PC-3 (cell line): ENCODE measurements at regions not wholly inside any gene's neighbourhood (a gene's known extent, or its start where the extent isn't known, plus 50 kb on each side); places are given as distances from the start of the nearest gene placed in this dataset.

ENCODE experiments used
- ATAC-seq: fragments of 200-7000 bp; cut with Tn5 transposase; 2 replicates; pipeline ENCODE4 v1.9.1; 2020; ENCODE audit warnings: mild to moderate bottlenecking, moderate library complexity
- BruUV-seq: library from RNA; stranded (reverse); fragments of 400-500 nt; replicated peaks from 2 replicates; lab custom pipeline; 2021; lab: Mats Ljungman, UMichigan
- CTCF ChIA-PET: fragments of 300-600 bp; sonication (Branson Sonifier 250); formaldehyde crosslinking; loops from one replicate; lab custom pipeline; 2022; ENCODE audit warnings: antibody characterized with exemption; lab: Charles Lee
- POLR2A ChIA-PET: fragments of 300-600 bp; sonication (Branson Sonifier 250); formaldehyde crosslinking; loops from one replicate; lab custom pipeline; 2022; ENCODE audit warnings: antibody characterized with exemption; ENCODE audit not compliant: unreplicated experiment; lab: Charles Lee
- DNase-seq: peaks from one replicate; pipeline ENCODE4 v3.0.0-alpha.2; 2015
- H2AFZ ChIP-seq: fragments of 300-600 bp; sonication (generic); 2 replicates; pipeline ENCODE4 v1.6.0; 2016; ENCODE audit warnings: antibody characterized with exemption, low read length
- H3F3A ChIP-seq: fragments of 300-600 bp; sonication (generic); one replicate; pipeline ENCODE4 v1.6.0; 2017; ENCODE audit warnings: antibody characterized with exemption, low read length, control low read depth, mild to moderate bottlenecking; ENCODE audit not compliant: unreplicated experiment
- H3K27ac ChIP-seq: fragments of 300-600 bp; sonication (generic); 2 replicates; pipeline ENCODE4 v1.5.1; 2016; ENCODE audit warnings: mild to moderate bottlenecking, low read length
- H3K27me3 ChIP-seq: fragments of 300-600 bp; sonication (generic); 2 replicates; pipeline ENCODE4 v1.6.1; 2016; ENCODE audit warnings: low read length, mixed read lengths
- H3K36me3 ChIP-seq: fragments of 300-600 bp; sonication (generic); 2 replicates; pipeline ENCODE4 v1.6.1; 2016; ENCODE audit warnings: low read depth, mixed run types, low read length, mixed read lengths
- H3K4me1 ChIP-seq: fragments of 300-600 bp; sonication (generic); 2 replicates; pipeline ENCODE4 v1.5.1; 2016; ENCODE audit warnings: low read length; ENCODE audit not compliant: insufficient read depth
- H3K4me2 ChIP-seq: fragments of 300-600 bp; sonication (generic); 2 replicates; pipeline ENCODE4 v1.6.0; 2016; ENCODE audit warnings: low read length
- H3K4me3 ChIP-seq: fragments of 300-600 bp; sonication (generic); 2 replicates; pipeline ENCODE4 v1.5.1; 2016; ENCODE audit warnings: mild to moderate bottlenecking, low read length, mixed read lengths
- H3K79me2 ChIP-seq: fragments of 300-600 bp; sonication (generic); 2 replicates; pipeline ENCODE4 v1.6.1; 2017; ENCODE audit warnings: low read length, mixed read lengths
- H3K9ac ChIP-seq: fragments of 300-600 bp; sonication (generic); 2 replicates; pipeline ENCODE4 v1.6.0; 2016; ENCODE audit warnings: mild to moderate bottlenecking, low read length
- H3K9me2 ChIP-seq: fragments of 300-600 bp; sonication (generic); replicated peaks from 2 replicates; pipeline ENCODE4 v1.6.1; 2016; ENCODE audit warnings: mixed run types, low read length, mixed read lengths
- H3K9me3 ChIP-seq: fragments of 300-600 bp; sonication (generic); 2 replicates; pipeline ENCODE4 v1.6.1; 2016; ENCODE audit warnings: low read length, mixed read lengths
- H4K20me1 ChIP-seq: fragments of 300-600 bp; sonication (generic); 2 replicates; pipeline ENCODE4 v1.6.1; 2016; ENCODE audit warnings: low read length, mixed read lengths
- EZH2 ChIP-seq: fragments of 300-600 bp; sonication (generic); IDR thresholded peaks from one replicate; pipeline ENCODE4 v1.6.1; 2017; ENCODE audit warnings: antibody characterized with exemption, mild to moderate bottlenecking, low read length; ENCODE audit not compliant: unreplicated experiment
- EZH2phosphoT487 ChIP-seq: fragments of 300-600 bp; sonication (generic); IDR thresholded peaks from 2 replicates; pipeline ENCODE4 v1.6.1; 2018; ENCODE audit warnings: mild to moderate bottlenecking, antibody characterized with exemption, low read length, borderline replicate concordance
- intact Hi-C: fragments of 100-400 bp; cut with micrococcal nuclease; formaldehyde crosslinking; loops from 2 replicates; pipeline ENCODE4 v1.9.0; 2023
- TF ChIP-seq, protein P1 (sequence below): fragments of 300-600 bp; sonication (generic); conservative IDR thresholded peaks from 2 replicates; pipeline ENCODE4 v1.5.1; 2017; ENCODE audit warnings: antibody characterized with exemption, low read depth, mild to moderate bottlenecking, low read length

DNA sequence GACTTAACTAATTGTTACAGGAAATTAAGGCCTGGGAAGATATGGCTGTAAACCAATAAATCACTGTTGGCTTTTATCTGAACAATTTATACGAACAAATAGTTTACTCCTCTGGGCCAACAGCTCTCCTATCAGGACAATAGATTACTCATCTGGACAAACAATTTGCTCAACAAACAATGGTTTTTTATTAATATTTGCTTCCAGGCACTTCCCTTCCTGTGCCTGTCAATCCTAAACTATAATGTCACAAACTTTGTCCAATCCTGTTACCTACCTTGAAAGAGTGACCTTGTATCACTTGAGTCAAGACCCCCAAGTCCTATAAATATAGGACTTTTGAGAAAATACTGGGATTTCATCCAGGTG, 87.6 kb upstream of the OR9Q1 start:
- Histone ChIP-seq H3K27ac (no peak overlapping the region; the same call in 1 of the 2 replicates), H3K4me2 (0 out of 2 replicates have a peak overlapping the region, but pooled peaks have one; percentile 7), H4K20me1 (no peaks in the 10 kb centered on the region), H3K36me3 (no peaks in the 10 kb centered on the region), H3K79me2 (no peaks in the 10 kb centered on the region), H3K27me3 (peaks cover 49% of the 10 kb centered on the region), H3K9me3 (no peaks in the 10 kb centered on the region), H3K9ac (no peak overlapping the region), H3K4me1 (peaks cover 15% of the 10 kb centered on the region), H3K9me2 (no peaks in the 10 kb centered on the region), H3F3A (no peaks in the 10 kb centered on the region), H2AFZ (no peak overlapping the region), H3K4me3 (no peak overlapping the region)
- no TSS peak for BruUV-seq
- TF ChIP-seq EZH2phosphoT487, result no peak
- TF ChIP-seq, protein P1, sequence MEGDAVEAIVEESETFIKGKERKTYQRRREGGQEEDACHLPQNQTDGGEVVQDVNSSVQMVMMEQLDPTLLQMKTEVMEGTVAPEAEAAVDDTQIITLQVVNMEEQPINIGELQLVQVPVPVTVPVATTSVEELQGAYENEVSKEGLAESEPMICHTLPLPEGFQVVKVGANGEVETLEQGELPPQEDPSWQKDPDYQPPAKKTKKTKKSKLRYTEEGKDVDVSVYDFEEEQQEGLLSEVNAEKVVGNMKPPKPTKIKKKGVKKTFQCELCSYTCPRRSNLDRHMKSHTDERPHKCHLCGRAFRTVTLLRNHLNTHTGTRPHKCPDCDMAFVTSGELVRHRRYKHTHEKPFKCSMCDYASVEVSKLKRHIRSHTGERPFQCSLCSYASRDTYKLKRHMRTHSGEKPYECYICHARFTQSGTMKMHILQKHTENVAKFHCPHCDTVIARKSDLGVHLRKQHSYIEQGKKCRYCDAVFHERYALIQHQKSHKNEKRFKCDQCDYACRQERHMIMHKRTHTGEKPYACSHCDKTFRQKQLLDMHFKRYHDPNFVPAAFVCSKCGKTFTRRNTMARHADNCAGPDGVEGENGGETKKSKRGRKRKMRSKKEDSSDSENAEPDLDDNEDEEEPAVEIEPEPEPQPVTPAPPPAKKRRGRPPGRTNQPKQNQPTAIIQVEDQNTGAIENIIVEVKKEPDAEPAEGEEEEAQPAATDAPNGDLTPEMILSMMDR, result no peak
- TF ChIP-seq EZH2, result no peak
- ATAC-seq, result peak; percentile 92
- ChIA-PET CTCF (interaction anchor here (0.7 kb wide), 1 partner anchor 426 kb away, joined by 4 read pairs; no protein-coding TSS in a partner anchor), POLR2A (no interaction called here)
- intact Hi-C loops, result no loop called here
- peak; percentile 71 for DNase-seq

DNA sequence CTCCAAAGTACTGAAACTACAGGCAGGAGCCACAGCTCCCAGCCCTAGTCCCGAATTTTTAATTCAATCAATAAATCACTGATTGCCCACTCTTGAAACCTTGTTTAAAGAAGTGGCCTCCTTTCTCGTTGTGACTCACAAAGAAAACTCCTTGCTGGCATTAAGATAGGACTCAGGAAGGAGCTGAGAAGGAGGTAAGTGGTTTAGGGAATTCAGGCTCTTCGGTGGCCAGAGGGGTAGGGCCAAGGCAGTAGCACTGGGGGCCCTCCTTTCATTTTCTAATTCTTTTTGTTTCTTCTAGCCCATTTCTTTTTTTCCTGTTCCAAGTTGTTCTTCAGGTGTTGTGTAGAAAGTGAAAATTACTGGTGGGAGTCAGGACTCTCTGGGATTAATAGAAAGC, 86.2 kb upstream of the OR9Q1 start:
- H3K79me2 ChIP-seq, result no peaks in the 10 kb centered on the region
- peaks cover 15% of the 10 kb centered on the region for H3K4me1 ChIP-seq
- peak; percentile 31 for DNase-seq
- no peaks in the 10 kb centered on the region for H3K9me3 ChIP-seq
- peaks cover 50% of the 10 kb centered on the region for H3K27me3 ChIP-seq
- no peaks in the 10 kb centered on the region for H3K36me3 ChIP-seq
- H3K4me2 ChIP-seq, result no peak overlapping the region
- no peak overlapping the region for H3K9ac ChIP-seq
- ChIA-PET CTCF (no interaction called here), POLR2A (no interaction called here)
- no peak overlapping the region for H3K4me3 ChIP-seq
- BruUV-seq, result no TSS peak
- no peaks in the 10 kb centered on the region for H3K9me2 ChIP-seq
- TF ChIP-seq, protein P1, result no peak
- no peak for TF ChIP-seq EZH2
- TF ChIP-seq EZH2phosphoT487, result no peak
- H2AFZ ChIP-seq, result no peak overlapping the region
- intact Hi-C loops, result no loop called here
- peak; percentile 26; the same call in 1 of the 2 replicates for ATAC-seq
- H3F3A ChIP-seq, result no peaks in the 10 kb centered on the region
- H3K27ac ChIP-seq, result no peak overlapping the region
- no peaks in the 10 kb centered on the region for H4K20me1 ChIP-seq

DNA sequence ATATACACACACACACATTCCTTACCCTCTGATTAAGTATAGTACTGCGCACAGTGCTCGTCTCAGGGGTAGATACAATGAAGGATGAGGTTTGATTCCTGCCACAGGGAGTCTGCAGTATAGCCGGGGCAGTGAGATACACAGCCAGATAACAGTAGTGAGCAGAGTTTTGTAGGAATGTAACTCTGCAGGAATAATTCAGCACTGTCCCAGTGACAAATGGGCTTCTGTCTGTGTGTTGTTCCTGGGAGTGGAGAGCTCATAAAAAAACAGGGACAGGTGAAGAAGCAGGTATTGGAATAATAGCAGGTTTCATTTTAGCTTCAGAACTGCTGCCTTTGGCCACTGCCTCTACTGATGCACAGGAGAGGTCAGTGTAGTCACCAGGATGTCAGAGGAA, 85.3 kb upstream of the OR9Q1 start:
- H3K9ac ChIP-seq, result no peak overlapping the region
- no peaks in the 10 kb centered on the region for H3K36me3 ChIP-seq
- peaks cover 45% of the 10 kb centered on the region for H3K27me3 ChIP-seq
- DNase-seq, result no peak
- intact Hi-C loops, result no loop called here
- no peak overlapping the region for H3K4me2 ChIP-seq
- no peak for ATAC-seq
- H2AFZ ChIP-seq, result no peak overlapping the region
- no peaks in the 10 kb centered on the region for H3K9me3 ChIP-seq
- no peak overlapping the region for H3K4me3 ChIP-seq
- peaks cover 15% of the 10 kb centered on the region for H3K4me1 ChIP-seq
- no TSS peak for BruUV-seq
- TF ChIP-seq EZH2phosphoT487 (no peak), EZH2 (no peak)
- TF ChIP-seq, protein P1, result no peak
- H3K9me2 ChIP-seq, result no peaks in the 10 kb centered on the region
- H4K20me1 ChIP-seq, result no peaks in the 10 kb centered on the region
- ChIA-PET CTCF (no interaction called here), POLR2A (no interaction called here)
- H3K79me2 ChIP-seq, result no peaks in the 10 kb centered on the region
- H3K27ac ChIP-seq, result no peak overlapping the region
- no peaks in the 10 kb centered on the region for H3F3A ChIP-seq
